Renal pelvis (tissue), 1 donor: ENCODE measurements at regions not wholly inside any gene's neighbourhood (a gene's known extent, or its start where the extent isn't known, plus 50 kb on each side); places are given as distances from the start of the nearest gene placed in this dataset.

Experiments
- DNase-seq: peaks from one replicate; pipeline ENCODE4 v3.0.0-alpha.2; 2013

- no peak for DNase-seq
These were observed 74.9 kb downstream of the MIAT start for GRCh38 chr22:26732284-26732683.

GRCh38 chr22:26734339-26735018 lies 77.1 kb downstream of the MIAT start:
- no peak for DNase-seq

GRCh38 chr22:26735019-26735409 lies 77.6 kb downstream of the MIAT start:
- no peak for DNase-seq

- no peak for DNase-seq
These were observed 79.9 kb downstream of the MIAT start for GRCh38 chr22:26737262-26737661.

GRCh38 chr22:26740253-26740652 lies 82.9 kb downstream of the MIAT start:
- DNase-seq: no peak

- no peak for DNase-seq
These were observed 85.8 kb downstream of the MIAT start for GRCh38 chr22:26743149-26743548.

- DNase-seq: no peak
These were observed 87.8 kb downstream of the MIAT start for GRCh38 chr22:26744892-26745808.

GRCh38 chr22:26746311-26746710 lies 88.9 kb downstream of the MIAT start:
- DNase-seq: no peak

- DNase-seq: no peak
These were observed 91.5 kb downstream of the MIAT start for GRCh38 chr22:26748845-26749244.

GRCh38 chr22:26751217-26751616 lies 93.8 kb downstream of the MIAT start:
- peak; percentile 75 for DNase-seq

GRCh38 chr22:26753125-26753862 lies 95.9 kb downstream of the MIAT start:
- DNase-seq: no peak

GRCh38 chr22:26756675-26757293 lies 99.4 kb downstream of the MIAT start:
- DNase-seq: no peak

GRCh38 chr22:26757496-26757895 lies 100.1 kb downstream of the MIAT start:
- no peak for DNase-seq

GRCh38 chr22:26762503-26763472 lies 105.4 kb downstream of the MIAT start:
- DNase-seq: no peak

- DNase-seq: no peak
These were observed 106.4 kb downstream of the MIAT start for GRCh38 chr22:26763633-26764361.

GRCh38 chr22:26766510-26767350 lies 109.3 kb downstream of the MIAT start:
- no peak for DNase-seq

GRCh38 chr22:26767351-26768155 lies 110.2 kb downstream of the MIAT start:
- DNase-seq: no peak

GRCh38 chr22:26768156-26768515 lies 110.7 kb downstream of the MIAT start:
- no peak for DNase-seq
